Activated CD4-positive, alpha-beta T cell treated with anti-CD3 and anti-CD28 coated beads, Interleukin-2, amount 10 ng/mL, durations not matched to agents 7 days and 5 days (primary cell): ENCODE measurements at regions not wholly inside any gene's neighbourhood (a gene's known extent, or its start where the extent isn't known, plus 50 kb on each side); places are given as distances from the start of the nearest gene placed in this dataset.

Experiments used
- CTCF ChIA-PET: fragments of 350-600 bp; sonication (Branson Sonifier 250); formaldehyde crosslinking; loops from one replicate; lab custom pipeline; 2021; ENCODE audit warnings: antibody characterized with exemption; lab: Charles Lee
- POLR2A ChIA-PET: fragments of 350-600 bp; sonication (Branson Sonifier 250); formaldehyde crosslinking; loops from one replicate; lab custom pipeline; 2021; ENCODE audit warnings: antibody characterized with exemption; lab: Charles Lee
- DNase-seq: peaks from one replicate; pipeline ENCODE4 v3.0.0-alpha.2; 2020
- H3K27ac Mint-ChIP-seq: one replicate; pipeline ENCODE4 v1.8.0; 2021; ENCODE audit warnings: mild to moderate bottlenecking, moderate library complexity, mixed read lengths
- H3K27me3 Mint-ChIP-seq: one replicate; pipeline ENCODE4 v1.8.0; 2021; ENCODE audit warnings: mixed read lengths
- H3K36me3 Mint-ChIP-seq: one replicate; pipeline ENCODE4 v1.8.0; 2021; ENCODE audit warnings: low read depth, mixed read lengths
- H3K4me1 Mint-ChIP-seq: one replicate; pipeline ENCODE4 v1.8.0; 2021; ENCODE audit warnings: mixed read lengths
- H3K4me3 Mint-ChIP-seq: one replicate; pipeline ENCODE4 v1.8.0; 2021; ENCODE audit warnings: mild to moderate bottlenecking, moderate library complexity, mixed read lengths
- H3K9me3 Mint-ChIP-seq: one replicate; pipeline ENCODE4 v1.8.0; 2021; ENCODE audit warnings: mixed read lengths

- peaks cover 33% of the 10 kb centered on the region for H3K27me3 Mint-ChIP-seq
- POLR2A ChIA-PET, result no interaction called here
Measured at GRCh38 chr6:6909111-6909510, 198.7 kb upstream of the RREB1 start.

GRCh38 chr6:6910734-6911295, 196.9 kb upstream of the RREB1 start:
- ChIA-PET CTCF (no interaction called here), POLR2A (interaction anchor here (0.7 kb wide), 1 partner anchor 334 kb away, joined by 4 read pairs; no protein-coding TSS in a partner anchor)
- DNase-seq, result no peak
- H3K9me3 Mint-ChIP-seq, result no peaks in the 10 kb centered on the region
- no peaks in the 10 kb centered on the region for H3K36me3 Mint-ChIP-seq
- no peak overlapping the region for H3K4me3 Mint-ChIP-seq
- H3K4me1 Mint-ChIP-seq, result peaks cover 5% of the 10 kb centered on the region
- H3K27me3 Mint-ChIP-seq, result peaks cover 35% of the 10 kb centered on the region
- H3K27ac Mint-ChIP-seq, result no peak overlapping the region

More at GRCh38 chr6:6909111-6909510, 198.7 kb upstream of the RREB1 start:
- Mint-ChIP-seq H3K27ac (no peak overlapping the region), H3K4me1 (no peaks in the 10 kb centered on the region), H3K4me3 (no peak overlapping the region), H3K9me3 (no peaks in the 10 kb centered on the region), H3K36me3 (no peaks in the 10 kb centered on the region)
- CTCF ChIA-PET, result interaction anchor here (1.2 kb wide), 1 partner anchor 170 kb away, joined by 3 read pairs; no protein-coding TSS in a partner anchor
- no peak for DNase-seq

GRCh38 chr6:6911391-6911790, 196.4 kb upstream of the RREB1 start:
- no peaks in the 10 kb centered on the region for H3K9me3 Mint-ChIP-seq
- H3K36me3 Mint-ChIP-seq, result no peaks in the 10 kb centered on the region
- ChIA-PET POLR2A (no interaction called here), CTCF (no interaction called here)
- H3K4me1 Mint-ChIP-seq, result peaks cover 11% of the 10 kb centered on the region
- no peak overlapping the region for H3K27ac Mint-ChIP-seq
- H3K4me3 Mint-ChIP-seq, result no peak overlapping the region
- peaks cover 33% of the 10 kb centered on the region for H3K27me3 Mint-ChIP-seq
- DNase-seq, result no peak

GRCh38 chr6:6912817-6913744, 194.7 kb upstream of the RREB1 start:
- H3K9me3 Mint-ChIP-seq, result no peaks in the 10 kb centered on the region
- CTCF ChIA-PET, result no interaction called here
- DNase-seq, result no peak
- peaks cover 17% of the 10 kb centered on the region for H3K4me1 Mint-ChIP-seq
- no peak overlapping the region for H3K4me3 Mint-ChIP-seq
- peaks cover 21% of the 10 kb centered on the region for H3K27me3 Mint-ChIP-seq
- H3K36me3 Mint-ChIP-seq, result no peaks in the 10 kb centered on the region
- no peak overlapping the region for H3K27ac Mint-ChIP-seq
- POLR2A ChIA-PET, result no interaction called here

- POLR2A ChIA-PET, result no interaction called here
- Mint-ChIP-seq H3K4me1 (peaks cover 24% of the 10 kb centered on the region), H3K4me3 (no peak overlapping the region), H3K27ac (no peak overlapping the region), H3K36me3 (no peaks in the 10 kb centered on the region), H3K9me3 (no peaks in the 10 kb centered on the region), H3K27me3 (peaks cover 26% of the 10 kb centered on the region)
- CTCF ChIA-PET, result interaction anchor here (0.5 kb wide), 1 partner anchor 947 kb away, joined by 3 read pairs; no protein-coding TSS in a partner anchor
- DNase-seq, result no peak
Measured at GRCh38 chr6:6915219-6915618, 192.5 kb upstream of the RREB1 start.

GRCh38 chr6:6915813-6916547, 191.8 kb upstream of the RREB1 start:
- CTCF ChIA-PET, result no interaction called here
- Mint-ChIP-seq H3K27ac (no peak overlapping the region), H3K36me3 (no peaks in the 10 kb centered on the region), H3K9me3 (no peaks in the 10 kb centered on the region), H3K27me3 (peaks cover 26% of the 10 kb centered on the region), H3K4me1 (peaks cover 24% of the 10 kb centered on the region), H3K4me3 (no peak overlapping the region)
- POLR2A ChIA-PET, result no interaction called here
- no peak for DNase-seq

- POLR2A ChIA-PET, result no interaction called here
- Mint-ChIP-seq H3K27ac (no peak overlapping the region), H3K36me3 (no peaks in the 10 kb centered on the region), H3K27me3 (peaks cover 26% of the 10 kb centered on the region), H3K9me3 (no peaks in the 10 kb centered on the region), H3K4me3 (no peak overlapping the region), H3K4me1 (peaks cover 24% of the 10 kb centered on the region)
- CTCF ChIA-PET, result no interaction called here
- DNase-seq, result no peak
Measured at GRCh38 chr6:6916598-6916997, 191.2 kb upstream of the RREB1 start.

- no peaks in the 10 kb centered on the region for H3K9me3 Mint-ChIP-seq
- H3K4me1 Mint-ChIP-seq, result peaks cover 24% of the 10 kb centered on the region
- H3K27ac Mint-ChIP-seq, result no peak overlapping the region
- POLR2A ChIA-PET, result no interaction called here
- CTCF ChIA-PET, result interaction anchor here (1.2 kb wide), 1 partner anchor 19 kb away, joined by 3 read pairs; no protein-coding TSS in a partner anchor
- peak; percentile 31 for DNase-seq
- H3K27me3 Mint-ChIP-seq, result peaks cover 20% of the 10 kb centered on the region
- no peak overlapping the region for H3K4me3 Mint-ChIP-seq
- no peaks in the 10 kb centered on the region for H3K36me3 Mint-ChIP-seq
Measured at GRCh38 chr6:6918216-6918983, 189.4 kb upstream of the RREB1 start.

- peaks cover 14% of the 10 kb centered on the region for H3K27me3 Mint-ChIP-seq
- POLR2A ChIA-PET, result no interaction called here
- peaks cover 24% of the 10 kb centered on the region for H3K4me1 Mint-ChIP-seq
- no peak overlapping the region for H3K4me3 Mint-ChIP-seq
- CTCF ChIA-PET, result interaction anchor here (1.2 kb wide), 1 partner anchor 20 kb away, joined by 3 read pairs; no protein-coding TSS in a partner anchor
- H3K36me3 Mint-ChIP-seq, result no peaks in the 10 kb centered on the region
- no peak for DNase-seq
- H3K27ac Mint-ChIP-seq, result no peak overlapping the region
- H3K9me3 Mint-ChIP-seq, result no peaks in the 10 kb centered on the region
Measured at GRCh38 chr6:6919173-6919572, 188.6 kb upstream of the RREB1 start.

GRCh38 chr6:6920114-6920986, 187.4 kb upstream of the RREB1 start:
- Mint-ChIP-seq H3K4me3 (no peak overlapping the region), H3K4me1 (peaks cover 24% of the 10 kb centered on the region), H3K9me3 (no peaks in the 10 kb centered on the region), H3K36me3 (no peaks in the 10 kb centered on the region), H3K27ac (no peak overlapping the region), H3K27me3 (peaks cover 11% of the 10 kb centered on the region)
- ChIA-PET POLR2A (no interaction called here), CTCF (no interaction called here)
- DNase-seq, result no peak

GRCh38 chr6:6920987-6921313, 186.8 kb upstream of the RREB1 start:
- CTCF ChIA-PET, result no interaction called here
- no peaks in the 10 kb centered on the region for H3K36me3 Mint-ChIP-seq
- POLR2A ChIA-PET, result no interaction called here

More at GRCh38 chr6:6920987-6921313, 186.8 kb upstream of the RREB1 start:
- H3K4me3 Mint-ChIP-seq, result no peak overlapping the region
- H3K9me3 Mint-ChIP-seq, result no peaks in the 10 kb centered on the region
- H3K4me1 Mint-ChIP-seq, result peaks cover 18% of the 10 kb centered on the region
- no peak overlapping the region for H3K27ac Mint-ChIP-seq
- no peak for DNase-seq
- H3K27me3 Mint-ChIP-seq, result peaks cover 11% of the 10 kb centered on the region
